HG02973 (cell line): ENCODE measurements at regions not wholly inside any gene's neighbourhood (a gene's known extent, or its start where the extent isn't known, plus 50 kb on each side); places are given as distances from the start of the nearest gene placed in this dataset.
"Not testable (repeated sequence)": the region's sequence is repeated elsewhere in the genome, so short reads cannot be mapped to it uniquely, and the experiment has no call there.

Source experiments
- ATAC-seq: cut with Tn5 transposase; IDR thresholded peaks from one replicate; pipeline ENCODE4 v1.9.1; 2021; ENCODE audit warnings: moderate library complexity; ENCODE audit not compliant: unreplicated experiment

DNA sequence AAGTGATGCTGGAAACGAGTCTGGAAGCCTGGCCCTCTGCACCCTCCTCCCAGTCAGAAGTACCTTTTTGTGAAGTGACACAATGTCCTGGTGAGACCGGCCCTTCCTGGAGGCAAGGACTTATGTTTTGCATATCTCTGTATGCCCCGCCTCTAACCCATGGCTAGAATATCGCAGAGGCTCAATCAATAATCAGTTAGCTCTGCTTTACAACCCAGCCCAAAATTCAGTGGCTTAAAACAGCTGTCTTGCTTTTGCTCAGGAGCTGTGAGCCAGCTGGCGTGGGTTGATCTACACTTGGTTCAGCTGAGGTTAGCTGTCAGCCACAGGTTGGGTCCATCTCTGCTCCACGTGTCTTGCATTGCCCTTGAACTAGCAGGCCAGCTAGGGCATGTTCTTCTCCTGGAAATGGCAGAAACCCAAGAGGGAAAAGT lies 98.8 kb upstream of the METTL14 start:
- no peak for ATAC-seq

- no peak for ATAC-seq
These were observed 97.9 kb upstream of the METTL14 start for GRCh38 chr4:118587116-118587831.

DNA sequence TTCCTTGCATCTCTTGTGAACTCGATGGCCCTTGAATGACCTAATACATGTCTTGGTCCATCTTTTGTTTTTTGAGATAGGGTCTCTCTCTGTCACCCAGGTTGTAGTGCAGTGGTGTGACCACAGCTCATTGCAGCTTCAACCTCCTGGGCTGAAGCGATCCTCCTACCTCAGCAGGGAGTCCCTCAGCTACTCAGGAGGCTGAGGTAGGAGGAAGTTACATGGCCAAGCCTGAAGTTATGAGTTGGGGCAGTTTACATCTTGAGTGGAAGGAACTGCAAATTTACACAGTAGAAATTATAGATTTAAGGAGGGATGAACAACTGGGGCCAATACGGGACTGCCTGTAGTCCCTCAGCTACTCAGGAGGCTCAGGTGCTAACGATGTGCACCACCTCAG lies 97.2 kb upstream of the METTL14 start:
- no peak for ATAC-seq

- no peak for ATAC-seq
These were observed 95.6 kb upstream of the METTL14 start for GRCh38 chr4:118589471-118590055.

DNA sequence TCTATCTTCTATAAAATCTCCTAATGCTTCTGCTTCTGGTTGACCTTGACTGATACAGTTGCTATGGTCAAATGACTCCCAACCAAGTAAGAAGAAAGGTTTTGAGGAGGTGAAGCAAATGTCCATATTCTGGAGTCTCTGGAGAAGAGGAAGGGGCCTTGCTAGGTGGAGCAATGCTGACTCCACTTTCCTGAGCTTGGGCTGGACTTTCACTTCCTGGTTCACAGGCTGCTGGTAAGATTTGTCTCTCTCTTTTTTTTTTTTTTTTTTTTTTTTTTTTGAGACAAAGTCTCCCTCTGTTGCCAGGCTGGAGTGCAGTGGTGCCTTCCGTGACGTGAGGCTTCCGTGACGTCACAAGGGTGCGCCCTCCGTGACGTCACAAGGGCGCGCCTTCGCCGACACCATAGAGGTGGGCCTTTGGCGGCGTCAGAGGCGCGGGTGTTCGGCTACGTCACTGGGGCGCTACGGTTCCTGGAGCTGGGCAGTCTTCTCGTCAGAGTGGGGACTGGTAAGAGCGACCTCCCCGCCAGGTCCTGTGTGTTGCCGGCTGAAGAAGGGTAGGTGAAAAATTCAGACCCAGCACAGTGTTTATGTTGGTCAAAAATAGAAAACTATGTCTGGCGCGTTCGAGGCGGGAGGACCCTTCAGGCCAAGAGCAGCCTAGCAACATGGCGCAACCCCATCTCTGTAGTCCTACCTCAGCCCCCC lies 93.7 kb upstream of the METTL14 start:
- peak; percentile 98 for ATAC-seq

GRCh38 chr4:118592289-118592688 lies 92.9 kb upstream of the METTL14 start:
- not testable (repeated sequence) for ATAC-seq

DNA sequence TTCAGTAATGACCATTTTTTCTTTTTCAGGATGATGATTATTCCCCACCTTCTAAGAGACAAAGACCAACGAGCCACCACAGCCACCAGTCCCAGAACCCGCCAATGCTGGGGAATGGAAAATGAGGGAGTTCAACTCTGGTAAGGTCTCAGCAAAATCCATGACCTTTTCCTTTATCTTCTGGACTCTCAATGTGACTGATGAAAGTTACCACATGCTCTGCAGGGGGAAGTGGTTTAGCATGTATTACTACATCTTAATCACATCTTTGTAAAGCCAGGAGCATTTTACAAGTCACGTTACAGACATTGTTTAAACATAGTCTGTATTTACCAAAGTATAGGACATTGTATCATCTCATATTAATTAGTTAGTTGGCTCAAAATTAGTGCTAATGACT lies 89.3 kb upstream of the METTL14 start:
- ATAC-seq: not testable (repeated sequence)

DNA sequence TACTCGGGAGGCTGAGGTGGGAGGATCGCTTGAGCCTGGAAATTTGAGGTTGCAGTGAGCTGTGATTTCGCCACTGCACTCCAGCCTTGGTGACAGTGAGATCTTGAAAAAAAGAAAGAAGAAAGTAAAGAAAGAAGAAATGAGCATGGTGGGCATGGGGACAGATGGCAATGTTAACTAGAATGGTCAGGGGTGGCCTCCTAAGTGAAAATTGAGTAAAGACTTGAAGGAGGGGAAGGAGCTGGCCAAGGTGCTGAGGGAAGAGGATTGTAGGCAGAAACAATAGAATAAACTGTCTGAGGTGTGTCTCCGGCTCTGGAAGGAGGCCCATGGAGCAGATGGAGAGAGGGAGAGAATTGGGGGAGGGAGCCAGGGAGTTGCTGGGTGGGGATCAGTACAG lies 60.1 kb upstream of the METTL14 start:
- ATAC-seq: not testable (repeated sequence)

- ATAC-seq: not testable (repeated sequence)
These were observed 55.5 kb upstream of the METTL14 start for GRCh38 chr4:118629697-118630096.

DNA sequence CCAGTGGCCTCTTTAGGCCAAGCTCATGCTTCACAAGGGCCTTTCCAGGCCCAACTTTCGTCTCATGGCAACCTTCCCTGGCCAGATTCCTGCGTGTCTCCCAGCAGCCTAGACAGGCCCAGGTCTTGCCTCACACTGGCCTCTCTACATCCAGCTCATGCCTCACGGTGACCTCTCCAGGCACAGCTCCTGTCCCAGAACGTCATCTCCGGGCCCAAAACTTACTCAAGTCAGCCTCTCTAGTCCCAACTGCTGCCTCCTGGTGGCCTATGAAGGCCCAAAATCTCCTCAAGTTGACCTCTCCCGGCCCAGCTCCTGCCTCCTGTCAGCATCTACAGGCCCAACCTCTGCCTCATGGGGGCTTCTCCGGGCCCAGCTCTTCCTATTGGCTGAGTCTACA lies 54.3 kb upstream of the METTL14 start:
- not testable (repeated sequence) for ATAC-seq

DNA sequence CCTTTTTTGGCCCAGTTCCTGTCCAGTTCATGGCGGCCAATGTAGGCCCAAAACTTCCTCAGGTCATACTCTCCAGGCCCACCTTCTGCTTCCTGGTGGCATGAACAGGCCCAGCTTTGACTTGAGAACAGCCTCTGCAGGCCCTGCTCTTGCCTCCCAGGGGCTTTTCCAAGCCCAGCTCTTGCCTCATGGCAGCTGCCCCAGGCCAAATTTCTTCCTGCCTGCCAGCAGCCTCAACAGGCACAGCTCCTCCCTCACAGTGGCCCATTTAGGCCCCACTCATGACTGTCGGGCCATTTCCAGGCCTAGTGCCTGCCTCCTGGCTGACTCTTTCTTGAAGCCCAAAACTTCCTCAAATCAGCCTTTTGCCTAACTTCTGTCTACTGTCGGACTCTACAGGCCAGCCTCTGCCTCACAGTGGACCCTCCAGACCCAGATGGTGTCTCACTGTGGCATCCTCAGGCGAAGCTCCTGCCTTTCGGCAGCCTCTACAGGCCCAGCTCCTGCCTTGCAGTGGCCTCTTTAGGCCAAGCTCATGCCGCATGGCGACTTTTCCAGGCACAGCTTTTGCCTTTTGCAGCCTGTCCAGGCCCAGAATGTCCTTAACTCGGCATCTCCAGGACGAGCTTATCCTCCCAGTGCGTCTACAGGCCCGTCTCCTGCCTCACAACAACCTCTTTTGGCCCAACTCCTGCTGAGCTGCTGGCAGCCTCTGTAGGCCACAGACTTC lies 53.7 kb upstream of the METTL14 start:
- not testable (repeated sequence) for ATAC-seq

DNA sequence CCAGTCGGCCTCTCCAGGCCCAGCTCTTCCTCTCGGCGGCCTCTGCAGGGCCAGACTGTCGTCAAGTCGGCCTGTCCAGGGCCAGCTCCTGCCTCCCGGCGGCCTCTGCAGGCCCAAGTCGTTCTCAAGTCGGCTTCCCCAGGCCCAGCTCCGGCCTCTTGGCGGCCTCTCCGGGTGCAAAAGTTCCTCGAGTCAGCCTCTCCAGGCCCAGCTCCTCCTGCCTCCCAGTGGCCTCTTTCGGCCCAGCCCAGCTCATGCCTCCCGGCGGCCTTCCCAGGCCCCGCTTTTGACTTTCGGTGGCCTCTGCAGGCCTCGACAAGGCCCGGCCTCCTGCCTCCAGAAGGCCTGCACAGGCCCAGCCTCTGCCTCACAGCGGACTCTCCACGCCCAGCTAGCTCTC lies 51.7 kb upstream of the METTL14 start:
- not testable (repeated sequence) for ATAC-seq

DNA sequence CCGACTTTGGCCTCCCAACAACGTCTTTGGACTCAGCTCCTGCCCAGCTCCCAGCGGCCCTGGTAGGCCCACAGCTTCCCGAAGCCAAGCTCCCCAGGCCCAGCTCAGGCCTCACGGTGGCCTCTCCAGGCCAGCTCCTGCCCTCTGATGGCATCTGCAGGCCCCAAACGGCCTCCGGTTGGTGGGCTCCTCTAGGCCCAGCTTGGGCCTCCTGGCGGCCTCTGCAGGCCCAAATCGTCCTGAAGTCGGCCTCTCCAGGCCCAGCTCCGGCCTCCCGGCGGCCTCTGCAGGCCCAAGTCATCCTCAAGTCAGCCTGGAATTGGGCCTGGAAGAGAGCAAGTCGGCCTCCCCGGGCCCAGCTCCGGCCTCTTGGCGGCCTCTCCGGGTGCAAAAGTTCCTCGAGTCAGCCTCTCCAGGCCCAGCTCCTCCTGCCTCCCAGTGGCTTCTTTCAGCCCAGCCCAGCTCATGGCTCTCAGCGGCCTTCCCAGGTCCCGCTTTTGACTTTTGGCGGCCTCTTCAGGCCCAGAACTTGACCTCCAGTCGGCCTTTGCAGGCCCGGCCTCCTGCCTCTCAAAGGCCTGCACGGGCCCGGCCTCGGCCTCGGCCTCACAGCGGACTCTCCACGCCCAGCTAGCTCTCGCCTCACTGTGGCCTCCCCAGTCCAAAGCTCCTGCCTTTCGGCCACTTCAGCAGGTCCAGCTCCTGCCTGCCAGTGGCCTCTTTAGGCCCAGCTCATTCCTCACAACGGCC lies 50.9 kb upstream of the METTL14 start:
- not testable (repeated sequence) for ATAC-seq
